ENCODE measurements at regions not wholly inside any gene's neighbourhood (a gene's known extent, or its start where the extent isn't known, plus 50 kb on each side); places are given as distances from the start of the nearest gene placed in this dataset.
"Not testable (repeated sequence)": the region's sequence is repeated elsewhere in the genome, so short reads cannot be mapped to it uniquely, and the experiment has no call there.

- H3K27me3 ChIP-seq (replicated peaks; ENCODE audit: control insufficient read depth, insufficient read depth, low read length), result no peaks in the 10 kb centered on the region
- H3K4me3 ChIP-seq (replicated peaks; ENCODE audit: low read depth, low read length), result no peak overlapping the region
- H3K36me3 ChIP-seq (ENCODE audit: control insufficient read depth, insufficient read depth, low read length), result no peaks in the 10 kb centered on the region
- DNase-seq (ENCODE audit: extremely low read depth, insufficient read length), result no peak
- no peak for TF ChIP-seq CTCF (IDR thresholded peaks at IDR 0.05; ENCODE audit: insufficient read depth, low read length, poor library complexity, severe bottlenecking)
These were observed 196.0 kb downstream of the TMEM26 start for GRCh38 chr10:61257136-61257535.

GRCh38 chr10:61252326-61252725 is 200.9 kb downstream of the TMEM26 start:
- H3K4me3 ChIP-seq (replicated peaks; ENCODE audit: low read depth, low read length); DNase-seq (ENCODE audit: extremely low read depth, insufficient read length); H3K27me3 ChIP-seq (replicated peaks; ENCODE audit: control insufficient read depth, insufficient read depth, low read length); H3K36me3 ChIP-seq (ENCODE audit: control insufficient read depth, insufficient read depth, low read length): not testable (repeated sequence)

- no peak overlapping the region for H3K4me3 ChIP-seq (replicated peaks; ENCODE audit: low read depth, low read length)
- TF ChIP-seq CTCF (IDR thresholded peaks at IDR 0.05; ENCODE audit: insufficient read depth, low read length, poor library complexity, severe bottlenecking), result no peak
- H3K27me3 ChIP-seq (replicated peaks; ENCODE audit: control insufficient read depth, insufficient read depth, low read length), result no peaks in the 10 kb centered on the region
- no peak for DNase-seq (ENCODE audit: extremely low read depth, insufficient read length)
- no peaks in the 10 kb centered on the region for H3K36me3 ChIP-seq (ENCODE audit: control insufficient read depth, insufficient read depth, low read length)
These were observed 202.1 kb downstream of the TMEM26 start for GRCh38 chr10:61251089-61251488.

GRCh38 chr10:61250131-61250530 is 203.1 kb downstream of the TMEM26 start:
- no peak for DNase-seq (ENCODE audit: extremely low read depth, insufficient read length)
- H3K4me3 ChIP-seq (replicated peaks; ENCODE audit: low read depth, low read length), result no peak overlapping the region
- no peaks in the 10 kb centered on the region for H3K27me3 ChIP-seq (replicated peaks; ENCODE audit: control insufficient read depth, insufficient read depth, low read length)
- TF ChIP-seq CTCF (IDR thresholded peaks at IDR 0.05; ENCODE audit: insufficient read depth, low read length, poor library complexity, severe bottlenecking), result no peak
- H3K36me3 ChIP-seq (ENCODE audit: control insufficient read depth, insufficient read depth, low read length), result no peaks in the 10 kb centered on the region

- no peak for TF ChIP-seq CTCF (IDR thresholded peaks at IDR 0.05; ENCODE audit: insufficient read depth, low read length, poor library complexity, severe bottlenecking)
These were observed 205.2 kb downstream of the TMEM26 start for GRCh38 chr10:61248013-61248412.

GRCh38 chr10:61244261-61244775 is 208.9 kb downstream of the TMEM26 start:
- no peaks in the 10 kb centered on the region for H3K27me3 ChIP-seq (replicated peaks; ENCODE audit: control insufficient read depth, insufficient read depth, low read length)
- no peak for TF ChIP-seq CTCF (IDR thresholded peaks at IDR 0.05; ENCODE audit: insufficient read depth, low read length, poor library complexity, severe bottlenecking)
- DNase-seq (ENCODE audit: extremely low read depth, insufficient read length), result no peak
- H3K4me3 ChIP-seq (replicated peaks; ENCODE audit: low read depth, low read length), result no peak overlapping the region
- H3K36me3 ChIP-seq (ENCODE audit: control insufficient read depth, insufficient read depth, low read length), result no peaks in the 10 kb centered on the region

More at GRCh38 chr10:61248013-61248412, 205.2 kb downstream of the TMEM26 start:
- Histone ChIP-seq H3K36me3 (ENCODE audit: control insufficient read depth, insufficient read depth, low read length) (no peaks in the 10 kb centered on the region), H3K4me3 (replicated peaks; ENCODE audit: low read depth, low read length) (no peak overlapping the region), H3K27me3 (replicated peaks; ENCODE audit: control insufficient read depth, insufficient read depth, low read length) (no peaks in the 10 kb centered on the region)
- no peak for DNase-seq (ENCODE audit: extremely low read depth, insufficient read length)
